ENCODE measurements at regions not wholly inside any gene's neighbourhood (a gene's known extent, or its start where the extent isn't known, plus 50 kb on each side); places are given as distances from the start of the nearest gene placed in this dataset.

DNA sequence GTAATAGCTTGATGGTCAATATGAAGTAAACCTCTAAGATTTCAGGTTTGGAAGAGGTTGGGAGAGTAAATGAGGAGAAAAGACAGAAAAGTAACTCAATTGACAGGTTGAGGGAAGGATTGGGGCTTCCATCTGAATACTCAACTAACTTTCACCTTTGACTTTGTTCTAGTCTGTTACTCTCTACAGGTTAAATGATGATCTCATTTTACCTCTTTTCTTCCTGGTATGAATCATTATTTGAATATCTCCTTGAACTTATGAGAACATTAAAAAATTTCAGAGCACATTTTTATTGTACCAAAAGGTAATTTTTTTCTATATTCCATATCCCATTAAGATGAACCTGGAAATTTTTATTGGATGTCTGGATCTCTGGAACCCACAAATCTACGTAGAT lies 87.9 kb upstream of the KCNH8 start:
- TF ChIP-seq CTCF (IDR thresholded peaks at IDR 0.05; ENCODE audit: borderline replicate concordance, extremely low read depth, low read length, poor library complexity, severe bottlenecking) = no peak
- no peak for TF ChIP-seq EZH2 (IDR thresholded peaks at IDR 0.05; ENCODE audit: borderline replicate concordance, low read depth, low read length, severe bottlenecking)

All from DND-41 (cell line).